SU-DHL-6 (cell line): ENCODE measurements at regions not wholly inside any gene's neighbourhood (a gene's known extent, or its start where the extent isn't known, plus 50 kb on each side); places are given as distances from the start of the nearest gene placed in this dataset.

Source experiments
- CTCF ChIP-seq: fragments of 200-600 bp; sonication (generic); IDR thresholded peaks from one replicate; pipeline ENCODE4 v1.5.1; 2017; ENCODE audit warnings: antibody characterized with exemption, mild to moderate bottlenecking, low read length, moderate library complexity; ENCODE audit not compliant: insufficient read depth, poor library complexity, severe bottlenecking
- EZH2phosphoT487 ChIP-seq: fragments of 200-600 bp; sonication (generic), shearing (Covaris generic); conservative IDR thresholded peaks from 2 replicates; pipeline ENCODE4 v1.6.1; 2018; ENCODE audit warnings: mild to moderate bottlenecking, antibody characterized with exemption, low read length, moderate library complexity, mixed read lengths

- TF ChIP-seq CTCF (no peak), EZH2phosphoT487 (no peak)
Observed at GRCh38 chr6:133778414-133779130, 110.3 kb upstream of the TCF21 start.
